ENCODE measurements at regions not wholly inside any gene's neighbourhood (a gene's known extent, or its start where the extent isn't known, plus 50 kb on each side); places are given as distances from the start of the nearest gene placed in this dataset.

DNA sequence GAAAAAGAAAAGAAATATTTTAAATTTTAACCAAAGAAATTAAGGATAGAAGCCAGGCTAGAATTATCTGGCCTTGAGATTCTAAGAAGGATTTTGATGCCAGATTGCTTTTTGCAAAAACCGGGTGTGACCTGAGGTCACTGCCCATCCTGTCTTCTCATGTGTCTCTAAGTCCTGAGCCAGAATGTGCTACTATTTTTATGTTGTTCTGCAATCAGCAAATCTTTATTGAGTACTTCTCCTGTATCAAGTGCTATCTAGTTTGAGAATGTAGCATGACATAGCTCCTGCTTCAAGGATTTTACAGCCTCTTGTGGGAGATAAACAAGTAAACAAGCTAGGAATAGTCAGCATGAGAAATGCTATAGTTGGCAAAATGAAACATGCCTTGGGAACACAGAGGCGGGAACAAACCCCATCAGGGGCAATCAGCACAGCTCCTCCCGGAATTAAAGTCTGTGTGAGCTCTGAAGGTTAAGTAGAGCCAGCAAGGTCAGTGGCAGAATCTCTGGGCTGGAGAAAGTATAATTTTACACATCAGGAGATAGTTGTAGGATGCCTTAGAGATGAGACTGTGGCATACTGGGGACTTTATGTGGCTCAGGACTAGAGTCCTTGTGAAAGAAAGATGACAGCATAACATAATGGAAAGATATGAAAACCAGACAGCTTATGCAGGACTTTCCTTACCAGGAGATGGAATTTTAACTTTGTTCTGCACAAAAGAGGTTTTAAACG is 899.5 kb upstream of the SLC10A2 start:
- Mint-ChIP-seq H3K27ac (ENCODE audit: unreplicated experiment) (no peak overlapping the region), H3K4me1 (ENCODE audit: low read depth, unreplicated experiment) (no peaks in the 10 kb centered on the region), H3K4me3 (ENCODE audit: unreplicated experiment) (no peak overlapping the region), H3K36me3 (ENCODE audit: unreplicated experiment) (no peaks in the 10 kb centered on the region), H3K9me3 (ENCODE audit: unreplicated experiment) (no peaks in the 10 kb centered on the region), H3K27me3 (ENCODE audit: unreplicated experiment) (no peaks in the 10 kb centered on the region)
- TF ChIP-seq, protein P1, sequence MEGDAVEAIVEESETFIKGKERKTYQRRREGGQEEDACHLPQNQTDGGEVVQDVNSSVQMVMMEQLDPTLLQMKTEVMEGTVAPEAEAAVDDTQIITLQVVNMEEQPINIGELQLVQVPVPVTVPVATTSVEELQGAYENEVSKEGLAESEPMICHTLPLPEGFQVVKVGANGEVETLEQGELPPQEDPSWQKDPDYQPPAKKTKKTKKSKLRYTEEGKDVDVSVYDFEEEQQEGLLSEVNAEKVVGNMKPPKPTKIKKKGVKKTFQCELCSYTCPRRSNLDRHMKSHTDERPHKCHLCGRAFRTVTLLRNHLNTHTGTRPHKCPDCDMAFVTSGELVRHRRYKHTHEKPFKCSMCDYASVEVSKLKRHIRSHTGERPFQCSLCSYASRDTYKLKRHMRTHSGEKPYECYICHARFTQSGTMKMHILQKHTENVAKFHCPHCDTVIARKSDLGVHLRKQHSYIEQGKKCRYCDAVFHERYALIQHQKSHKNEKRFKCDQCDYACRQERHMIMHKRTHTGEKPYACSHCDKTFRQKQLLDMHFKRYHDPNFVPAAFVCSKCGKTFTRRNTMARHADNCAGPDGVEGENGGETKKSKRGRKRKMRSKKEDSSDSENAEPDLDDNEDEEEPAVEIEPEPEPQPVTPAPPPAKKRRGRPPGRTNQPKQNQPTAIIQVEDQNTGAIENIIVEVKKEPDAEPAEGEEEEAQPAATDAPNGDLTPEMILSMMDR (IDR thresholded peaks at IDR 0.05; ENCODE audit: partially characterized antibody, unreplicated experiment): no peak
- DNase-seq: no peak

- TF ChIP-seq, protein P1 (IDR thresholded peaks at IDR 0.05; ENCODE audit: partially characterized antibody, unreplicated experiment): no peak
- Mint-ChIP-seq H3K4me3 (ENCODE audit: unreplicated experiment) (no peak overlapping the region), H3K9me3 (ENCODE audit: unreplicated experiment) (no peaks in the 10 kb centered on the region), H3K36me3 (ENCODE audit: unreplicated experiment) (no peaks in the 10 kb centered on the region), H3K27ac (ENCODE audit: unreplicated experiment) (no peak overlapping the region), H3K27me3 (ENCODE audit: unreplicated experiment) (no peaks in the 10 kb centered on the region), H3K4me1 (ENCODE audit: low read depth, unreplicated experiment) (no peaks in the 10 kb centered on the region)
- DNase-seq: no peak
Measured at GRCh38 chr13:103961784-103962183, 895.6 kb upstream of the SLC10A2 start.

- Mint-ChIP-seq H3K36me3 (ENCODE audit: unreplicated experiment) (no peaks in the 10 kb centered on the region), H3K4me1 (ENCODE audit: low read depth, unreplicated experiment) (no peaks in the 10 kb centered on the region), H3K4me3 (ENCODE audit: unreplicated experiment) (no peak overlapping the region), H3K27ac (ENCODE audit: unreplicated experiment) (no peak overlapping the region), H3K9me3 (ENCODE audit: unreplicated experiment) (no peaks in the 10 kb centered on the region), H3K27me3 (ENCODE audit: unreplicated experiment) (no peaks in the 10 kb centered on the region)
- TF ChIP-seq, protein P1 (IDR thresholded peaks at IDR 0.05; ENCODE audit: partially characterized antibody, unreplicated experiment): no peak
- no peak for DNase-seq
Measured at GRCh38 chr13:103961129-103961528, 894.9 kb upstream of the SLC10A2 start.

DNA sequence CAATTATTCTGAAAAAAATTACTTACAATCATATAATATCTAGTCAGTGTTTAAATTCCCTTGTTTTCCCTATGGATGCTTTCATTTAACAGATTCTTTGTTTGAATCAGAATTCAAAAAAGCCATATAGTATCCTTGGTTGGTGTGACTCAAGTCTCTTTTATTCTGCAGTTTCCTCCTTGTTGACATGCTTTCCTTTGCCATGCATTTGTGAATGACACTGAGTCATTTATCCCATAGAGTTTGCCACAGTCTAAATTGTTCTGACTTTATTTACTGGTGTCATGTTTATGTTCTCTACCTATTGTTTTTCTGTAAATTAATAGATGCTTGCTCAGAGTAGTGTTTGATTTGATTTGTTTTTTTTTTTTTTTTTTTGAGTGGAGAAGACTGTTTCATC is 893.8 kb upstream of the SLC10A2 start:
- no peak for DNase-seq
- no peaks in the 10 kb centered on the region for H3K4me1 Mint-ChIP-seq (ENCODE audit: low read depth, unreplicated experiment)
- H3K9me3 Mint-ChIP-seq (ENCODE audit: unreplicated experiment): no peaks in the 10 kb centered on the region
- H3K4me3 Mint-ChIP-seq (ENCODE audit: unreplicated experiment): no peak overlapping the region
- no peaks in the 10 kb centered on the region for H3K36me3 Mint-ChIP-seq (ENCODE audit: unreplicated experiment)
- TF ChIP-seq, protein P1 (IDR thresholded peaks at IDR 0.05; ENCODE audit: partially characterized antibody, unreplicated experiment): no peak
- no peaks in the 10 kb centered on the region for H3K27me3 Mint-ChIP-seq (ENCODE audit: unreplicated experiment)
- no peak overlapping the region for H3K27ac Mint-ChIP-seq (ENCODE audit: unreplicated experiment)

- H3K36me3 Mint-ChIP-seq (ENCODE audit: unreplicated experiment): no peaks in the 10 kb centered on the region
- no peak overlapping the region for H3K27ac Mint-ChIP-seq (ENCODE audit: unreplicated experiment)
- no peak for DNase-seq
- H3K4me1 Mint-ChIP-seq (ENCODE audit: low read depth, unreplicated experiment): peaks cover 2% of the 10 kb centered on the region
- no peaks in the 10 kb centered on the region for H3K27me3 Mint-ChIP-seq (ENCODE audit: unreplicated experiment)
- no peaks in the 10 kb centered on the region for H3K9me3 Mint-ChIP-seq (ENCODE audit: unreplicated experiment)
- TF ChIP-seq, protein P1 (IDR thresholded peaks at IDR 0.05; ENCODE audit: partially characterized antibody, unreplicated experiment): no peak
- H3K4me3 Mint-ChIP-seq (ENCODE audit: unreplicated experiment): no peak overlapping the region
Measured at GRCh38 chr13:103958691-103959090, 892.5 kb upstream of the SLC10A2 start.
